SK-N-MC (cell line): ENCODE measurements at regions not wholly inside any gene's neighbourhood (a gene's known extent, or its start where the extent isn't known, plus 50 kb on each side); places are given as distances from the start of the nearest gene placed in this dataset.

ENCODE experiments used
- EZH2 ChIP-seq: fragments of 200-600 bp; sonication (generic); IDR thresholded peaks from one replicate; pipeline ENCODE4 v1.6.1; 2017; ENCODE audit warnings: antibody characterized with exemption
- POLR2AphosphoS5 ChIP-seq: IDR thresholded peaks from 2 replicates; pipeline ENCODE4 v1.6.1; 2012; ENCODE audit warnings: mild to moderate bottlenecking, low read depth, low read length, borderline replicate concordance

DNA sequence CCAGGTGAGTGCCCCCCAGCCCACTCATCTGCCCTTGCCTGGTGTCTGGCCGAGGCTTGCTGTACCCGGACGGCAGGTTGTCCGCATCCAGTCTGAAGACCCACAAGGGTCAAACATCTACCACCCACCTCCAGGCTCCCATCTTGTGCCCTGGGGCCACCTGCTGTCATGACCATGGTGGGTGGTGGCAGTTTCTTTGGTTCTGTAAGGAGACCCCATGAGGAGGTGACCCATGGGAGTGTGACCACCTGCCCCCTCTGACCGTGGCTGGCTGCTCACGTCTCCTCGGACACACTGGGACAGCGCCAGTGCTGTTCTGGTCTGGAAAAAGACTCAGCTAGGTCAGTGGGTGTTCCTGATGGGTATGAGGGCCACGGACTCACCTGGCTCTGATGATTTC is 93.9 kb downstream of the TEX29 start:
- no peak for TF ChIP-seq EZH2
- TF ChIP-seq POLR2AphosphoS5: no peak
